Neural crest cell (in vitro differentiated cells): ENCODE measurements at regions not wholly inside any gene's neighbourhood (a gene's known extent, or its start where the extent isn't known, plus 50 kb on each side); places are given as distances from the start of the nearest gene placed in this dataset.
"Not testable (repeated sequence)": the region's sequence is repeated elsewhere in the genome, so short reads cannot be mapped to it uniquely, and the experiment has no call there.

Source experiments
- DNase-seq: peaks from one replicate; pipeline ENCODE4 v3.0.0; 2021; ENCODE audit warnings: low read depth, mixed read lengths, low spot score
- H3K27ac Mint-ChIP-seq: one replicate; pipeline ENCODE4 v1.8.0; 2021; ENCODE audit warnings: mild to moderate bottlenecking, mixed read lengths; ENCODE audit not compliant: unreplicated experiment
- H3K27me3 Mint-ChIP-seq: 2 replicates; pipeline ENCODE4 v1.8.0; 2021; ENCODE audit warnings: low read depth, mild to moderate bottlenecking, mixed read lengths
- H3K36me3 Mint-ChIP-seq: 2 replicates; pipeline ENCODE4 v1.8.0; 2021; ENCODE audit warnings: low read depth, mild to moderate bottlenecking, mixed read lengths
- H3K4me1 Mint-ChIP-seq: 2 replicates; pipeline ENCODE4 v1.8.0; 2021; ENCODE audit warnings: mixed read lengths
- H3K4me3 Mint-ChIP-seq: one replicate; pipeline ENCODE4 v1.8.0; 2021; ENCODE audit warnings: mild to moderate bottlenecking, mixed read lengths
- H3K9me3 Mint-ChIP-seq: 2 replicates; pipeline ENCODE4 v1.8.0; 2021; ENCODE audit warnings: mixed read lengths

DNA sequence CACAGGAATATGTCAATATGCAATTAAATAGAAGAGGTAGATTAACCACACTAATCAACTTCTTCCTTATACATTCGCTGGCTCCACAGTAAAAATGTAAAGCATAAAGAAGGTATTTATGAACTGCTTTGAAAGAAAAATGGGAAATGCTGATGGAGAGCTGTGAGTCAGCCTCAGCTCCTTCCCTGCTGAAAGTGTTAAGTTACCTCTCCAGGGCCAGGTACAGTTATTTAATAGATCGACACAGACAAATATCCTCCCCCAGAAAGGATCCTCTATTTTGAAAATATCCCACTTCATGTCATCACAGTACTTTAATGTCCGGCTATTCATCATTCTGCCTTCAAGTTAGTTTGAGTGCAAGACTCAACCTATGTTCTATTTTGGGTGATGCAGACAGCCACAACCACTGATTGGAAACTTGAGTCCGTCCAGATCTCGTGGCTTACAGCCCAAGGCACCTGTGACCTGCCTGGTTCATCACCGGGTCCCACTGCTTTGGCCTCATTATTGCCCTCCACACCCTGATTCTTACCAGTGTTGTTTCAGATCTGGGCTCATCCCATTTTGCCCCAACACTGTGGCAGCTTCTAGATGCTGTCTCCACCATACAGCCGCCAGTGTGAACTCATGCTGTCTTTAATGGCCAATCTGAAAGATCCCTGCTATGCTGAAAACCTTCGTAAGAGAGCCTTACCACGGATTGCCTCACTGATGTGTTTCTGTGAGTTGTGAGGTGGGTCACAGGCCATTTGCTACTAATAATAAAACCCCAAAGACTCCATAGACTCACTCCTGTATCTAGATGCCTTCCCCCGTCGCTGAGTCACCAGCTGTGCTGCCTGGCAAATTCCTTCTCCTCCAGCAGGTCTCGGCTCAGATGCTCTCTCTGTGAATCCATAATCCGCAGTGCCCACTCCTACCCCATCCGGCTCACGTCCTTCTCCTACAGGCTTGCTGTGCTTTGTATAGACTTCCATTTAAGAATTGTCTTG, 56.2 kb upstream of the DDAH1 start:
- not testable (repeated sequence) for H3K4me3 Mint-ChIP-seq, H3K27ac Mint-ChIP-seq, DNase-seq, H3K9me3 Mint-ChIP-seq, H3K27me3 Mint-ChIP-seq, H3K36me3 Mint-ChIP-seq
- H3K4me1 Mint-ChIP-seq: peaks cover 14% of the 10 kb centered on the region

DNA sequence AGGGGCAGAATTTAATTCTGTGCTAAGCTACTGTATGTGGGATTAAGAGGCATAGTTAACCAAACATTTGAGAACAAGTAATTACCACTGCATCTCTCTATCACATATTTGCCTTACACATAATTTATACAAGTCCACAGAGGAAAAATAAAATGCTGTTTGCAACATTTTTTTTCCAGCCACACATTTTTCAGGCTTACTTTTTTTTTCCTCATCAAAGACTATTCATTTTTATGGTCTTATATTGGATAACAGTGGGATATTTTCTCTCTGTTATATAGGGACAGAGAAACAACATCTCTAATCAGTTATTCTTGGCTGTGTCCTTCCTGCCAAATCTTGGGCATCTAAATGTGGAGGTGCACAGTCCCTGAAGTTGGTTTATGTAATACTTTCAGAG, 57.5 kb upstream of the DDAH1 start:
- H3K4me1 Mint-ChIP-seq: peaks cover 25% of the 10 kb centered on the region
- not testable (repeated sequence) for H3K36me3 Mint-ChIP-seq, H3K27me3 Mint-ChIP-seq, H3K9me3 Mint-ChIP-seq, H3K27ac Mint-ChIP-seq, DNase-seq, H3K4me3 Mint-ChIP-seq

DNA sequence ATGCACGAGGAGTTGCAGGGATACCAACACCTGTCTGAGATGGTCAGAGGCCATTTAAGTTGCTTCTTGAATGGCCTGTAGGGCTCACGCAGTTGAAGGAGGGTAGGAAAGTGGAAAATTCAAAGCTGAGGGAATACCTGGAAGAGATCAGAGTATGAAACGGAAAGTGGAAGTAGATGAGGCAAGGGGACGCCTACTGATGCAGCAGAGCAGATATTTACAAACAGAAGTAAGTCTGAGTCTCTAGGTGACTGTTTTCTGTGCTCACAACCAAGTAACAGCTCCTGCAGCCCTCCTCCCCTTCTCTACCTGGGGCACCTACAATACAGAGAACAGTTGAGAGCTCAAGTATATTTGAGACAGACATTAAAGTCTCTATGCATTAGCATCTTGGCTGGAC, 57.5 kb upstream of the CCN1 start:
- H3K4me1 Mint-ChIP-seq: peaks cover 25% of the 10 kb centered on the region
- H3K9me3 Mint-ChIP-seq: not testable (repeated sequence)

DNA sequence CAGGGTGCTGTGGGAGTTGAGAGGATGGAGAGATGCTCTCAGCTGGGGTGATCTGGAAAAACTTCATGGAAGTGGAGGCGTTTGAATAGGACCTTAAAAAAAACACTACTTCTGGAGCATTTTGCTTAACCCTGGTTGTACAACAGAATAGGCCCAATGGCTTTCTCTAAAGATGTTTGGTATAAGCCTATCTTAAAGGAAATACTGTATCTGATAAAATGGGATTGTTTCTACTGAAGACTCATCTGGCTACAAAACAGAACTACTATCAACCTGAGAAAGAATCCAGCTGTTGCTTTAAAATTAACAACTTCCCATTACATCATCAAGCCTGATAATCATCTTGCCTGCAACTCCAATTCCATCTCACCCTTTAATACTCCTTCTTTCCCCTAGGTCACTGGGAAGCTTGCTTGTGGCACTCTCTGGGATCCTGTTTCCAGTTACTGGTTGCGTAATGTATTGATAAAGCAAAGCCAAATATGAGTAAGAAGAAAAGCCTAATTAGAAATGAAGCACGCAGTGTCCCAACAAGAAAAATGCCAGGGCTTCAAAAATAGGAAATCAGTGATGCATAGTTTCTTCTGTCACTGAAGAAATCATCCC, 56.2 kb upstream of the CCN1 start:
- H3K4me1 Mint-ChIP-seq: peaks cover 25% of the 10 kb centered on the region
- H3K4me3 Mint-ChIP-seq, H3K27me3 Mint-ChIP-seq, H3K36me3 Mint-ChIP-seq, H3K27ac Mint-ChIP-seq, H3K9me3 Mint-ChIP-seq, DNase-seq: not testable (repeated sequence)

More for the DNA sequence above, 57.5 kb upstream of the CCN1 start:
- not testable (repeated sequence) for H3K27ac Mint-ChIP-seq, H3K27me3 Mint-ChIP-seq, H3K4me3 Mint-ChIP-seq, H3K36me3 Mint-ChIP-seq, DNase-seq

DNA sequence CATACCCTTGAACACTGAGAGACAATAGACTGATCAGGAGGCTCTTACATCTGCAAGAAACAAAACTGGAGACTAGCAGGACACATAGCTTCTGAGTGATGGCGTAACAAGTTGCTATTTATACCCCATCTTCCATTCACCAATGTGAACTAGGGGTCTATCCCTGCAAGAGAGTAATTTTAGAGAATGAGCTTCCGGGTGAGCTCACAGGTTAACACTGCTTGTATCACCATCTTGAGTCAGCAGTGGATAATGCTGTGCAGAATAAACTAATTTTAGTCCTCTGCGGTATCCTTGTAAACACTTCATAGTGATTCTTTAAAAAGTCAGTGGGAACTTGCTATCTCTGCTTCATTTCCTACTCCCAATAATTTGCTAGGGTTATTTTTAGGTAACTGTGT, 55.0 kb upstream of the CCN1 start:
- H3K9me3 Mint-ChIP-seq, H3K4me3 Mint-ChIP-seq, H3K36me3 Mint-ChIP-seq, H3K27me3 Mint-ChIP-seq, DNase-seq: not testable (repeated sequence)
- peak overlapping the region; percentile 32 for H3K27ac Mint-ChIP-seq
- peaks cover 25% of the 10 kb centered on the region for H3K4me1 Mint-ChIP-seq

DNA sequence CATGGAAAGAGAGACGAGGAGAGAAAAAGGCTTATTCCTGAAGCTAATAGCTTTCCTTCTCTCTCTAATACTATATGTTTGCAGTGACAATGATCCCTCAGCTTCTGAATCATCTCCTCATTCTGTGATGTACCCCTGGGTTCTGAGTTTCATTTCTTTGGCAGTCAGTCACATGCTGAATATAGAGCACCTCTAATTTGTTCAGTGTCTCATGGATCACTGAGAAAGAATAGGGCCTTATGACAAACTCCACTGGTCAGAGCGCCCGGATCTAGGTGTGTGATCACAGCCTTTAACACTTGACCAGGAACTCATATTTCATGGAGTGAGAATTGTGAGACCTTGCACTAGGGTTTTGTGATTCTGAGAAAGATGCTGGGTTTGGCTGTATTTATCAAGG, 54.3 kb upstream of the CCN1 start:
- H3K27ac Mint-ChIP-seq, H3K4me3 Mint-ChIP-seq, H3K9me3 Mint-ChIP-seq, DNase-seq, H3K36me3 Mint-ChIP-seq, H3K27me3 Mint-ChIP-seq: not testable (repeated sequence)
- peaks cover 25% of the 10 kb centered on the region for H3K4me1 Mint-ChIP-seq

DNA sequence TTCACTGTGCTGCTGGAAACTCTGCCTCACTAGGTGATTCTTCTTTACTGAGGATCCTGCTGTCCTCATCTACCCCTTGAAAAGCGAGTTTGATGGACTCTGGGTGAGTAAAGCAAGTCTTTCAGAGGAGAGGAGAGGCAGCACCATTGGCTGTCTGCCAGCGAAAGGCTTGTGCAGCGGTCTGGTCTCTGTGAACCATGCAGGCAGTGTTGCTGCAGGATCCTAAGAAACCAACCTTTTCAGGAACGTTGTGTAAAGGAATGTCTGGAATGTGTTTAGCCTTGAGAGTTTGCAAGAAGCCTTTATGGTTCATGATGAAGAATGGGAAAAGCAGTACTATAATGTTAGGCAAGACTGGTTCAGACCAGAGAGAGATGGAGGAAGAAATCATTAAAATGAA, 53.4 kb upstream of the CCN1 start:
- peak overlapping the region; percentile 9 for H3K4me3 Mint-ChIP-seq

More for the DNA sequence above, 53.4 kb upstream of the CCN1 start:
- H3K36me3 Mint-ChIP-seq, H3K27me3 Mint-ChIP-seq, H3K9me3 Mint-ChIP-seq: not testable (repeated sequence)
- Mint-ChIP-seq H3K27ac (peak overlapping the region; percentile 82), H3K4me1 (peaks cover 22% of the 10 kb centered on the region)
- DNase-seq: peak; percentile 18
